CD4-positive, alpha-beta T cell (primary cell): ENCODE measurements at regions not wholly inside any gene's neighbourhood (a gene's known extent, or its start where the extent isn't known, plus 50 kb on each side); places are given as distances from the start of the nearest gene placed in this dataset.
"Not testable (repeated sequence)": the region's sequence is repeated elsewhere in the genome, so short reads cannot be mapped to it uniquely, and the experiment has no call there.

Source experiments
- ATAC-seq: fragments of 200-7000 bp; cut with Tn5 transposase; one replicate; pipeline ENCODE4 v1.10.0; 2022; ENCODE audit warnings: mild to moderate bottlenecking; ENCODE audit not compliant: poor library complexity
- CTCF ChIA-PET: fragments of 350-600 bp; sonication (Branson Sonifier 250); formaldehyde crosslinking; loops from one replicate; lab custom pipeline; 2021; ENCODE audit warnings: antibody characterized with exemption, inconsistent platforms; lab: Charles Lee
- POLR2A ChIA-PET: fragments of 350-600 bp; sonication (Branson Sonifier 250); formaldehyde crosslinking; loops from one replicate; lab custom pipeline; 2021; ENCODE audit warnings: antibody characterized with exemption, inconsistent platforms; lab: Charles Lee
- DNase-seq, 14 experiments: peaks; one replicate each; pipeline ENCODE4 v3.0.0-alpha.2; 2013 to 2020; ENCODE audit warnings: mixed read lengths in 2 of 14
- H3K27ac ChIP-seq, 2 donors: one replicate each; pipeline versions ENCODE4 v1.5.1 to v1.7.0; 2013; ENCODE audit warnings: low read length in 2 of 2, low read depth in 1 of 2, mild to moderate bottlenecking in 1 of 2
- H3K27me3 ChIP-seq, 2 experiments: 1 replicate in 1 of 2; 2 replicates in 1 of 2; pipeline versions ENCODE4 v1.6.1 to v1.7.0; 2013; ENCODE audit warnings: low read length in 2 of 2, control low read depth in 1 of 2, mild to moderate bottlenecking in 1 of 2, moderate library complexity in 1 of 2; ENCODE audit not compliant: insufficient read depth in 2 of 2, control insufficient read depth in 1 of 2
- H3K36me3 ChIP-seq: one replicate; pipeline ENCODE4 v1.6.1; 2013; ENCODE audit warnings: low read length, control low read depth; ENCODE audit not compliant: insufficient read depth
- H3K4me1 ChIP-seq: one replicate; pipeline ENCODE4 v1.6.1; 2013; ENCODE audit warnings: low read length, control low read depth; ENCODE audit not compliant: insufficient read depth
- H3K4me3 ChIP-seq: one replicate; pipeline ENCODE4 v1.5.1; 2013; ENCODE audit warnings: mild to moderate bottlenecking, low read length, moderate library complexity
- H3K9me3 ChIP-seq, 2 experiments: 1 replicate in 1 of 2; 2 replicates in 1 of 2; pipeline versions ENCODE4 v1.6.1 to v1.7.0; 2013; ENCODE audit warnings: low read length in 2 of 2, mild to moderate bottlenecking in 2 of 2, control low read depth in 1 of 2, moderate library complexity in 1 of 2; ENCODE audit not compliant: control insufficient read depth in 1 of 2, insufficient read depth in 1 of 2
- H3K27ac Mint-ChIP-seq: one replicate; pipeline ENCODE4 v1.8.0; 2020; ENCODE audit warnings: mixed read lengths
- H3K27me3 Mint-ChIP-seq: one replicate; pipeline ENCODE4 v1.8.0; 2021; ENCODE audit warnings: mixed read lengths
- H3K36me3 Mint-ChIP-seq: one replicate; pipeline ENCODE4 v1.8.0; 2021; ENCODE audit warnings: low read depth, mixed read lengths
- H3K4me1 Mint-ChIP-seq: one replicate; pipeline ENCODE4 v1.8.0; 2021; ENCODE audit warnings: low read depth, mixed read lengths
- H3K4me3 Mint-ChIP-seq: one replicate; pipeline ENCODE4 v1.8.0; 2020; ENCODE audit warnings: mild to moderate bottlenecking, mixed read lengths
- H3K9me3 Mint-ChIP-seq: one replicate; pipeline ENCODE4 v1.8.0; 2020; ENCODE audit warnings: mixed read lengths
- intact Hi-C, 2 experiments: fragments of 100-400 bp; cut with DNase I in 1 of 2; cut with micrococcal nuclease in 1 of 2; formaldehyde crosslinking; loops; one replicate each; pipeline versions ENCODE4 v1.15.1 to v1.9.0; 2023 to 2025; cut with DNase I, micrococcal nuclease
- TF ChIP-seq, protein P1 (sequence below): fragments of 200-600 bp; IDR thresholded peaks from one replicate; pipeline ENCODE4 v1.8.0; 2022; ENCODE audit warnings: antibody characterized with exemption, mild to moderate bottlenecking

DNA sequence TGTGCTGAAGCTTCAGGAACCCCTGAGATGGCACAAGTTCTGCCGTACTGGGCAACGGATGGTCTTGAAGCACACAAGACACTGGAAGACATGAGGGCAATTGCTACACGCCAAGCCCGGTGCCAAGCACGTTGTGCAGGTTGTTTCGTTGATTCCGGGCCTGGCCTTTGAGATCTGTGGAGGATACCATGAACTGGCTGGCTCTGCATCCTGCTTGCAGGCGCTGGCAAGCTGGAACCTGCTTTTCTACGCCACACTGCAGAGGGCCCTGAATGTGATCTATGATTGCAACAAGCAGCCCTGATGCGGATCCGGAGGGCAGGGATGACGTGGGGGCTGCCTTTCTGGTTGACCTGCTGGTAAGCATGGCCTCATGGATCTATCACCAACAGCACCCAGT is 262.5 kb upstream of the ATP10A start:
- no peak for DNase-seq
- Mint-ChIP-seq H3K27me3 (peaks cover 22% of the 10 kb centered on the region), H3K27ac (no peak overlapping the region), H3K4me1 (no peaks in the 10 kb centered on the region), H3K4me3 (no peak overlapping the region), H3K36me3 (no peaks in the 10 kb centered on the region), H3K9me3 (no peaks in the 10 kb centered on the region)
- intact Hi-C loops, result no loop called here
- Histone ChIP-seq H3K36me3 (no peaks in the 10 kb centered on the region), H3K27ac (no peak overlapping the region), H3K4me1 (no peaks in the 10 kb centered on the region), H3K4me3 (no peak overlapping the region), H3K9me3 (no peaks in the 10 kb centered on the region), H3K27me3 (peaks cover 2 to 5% of the 10 kb centered on the region in 2 experiments)
- ChIA-PET CTCF (no interaction called here), POLR2A (no interaction called here)
- TF ChIP-seq, protein P1, sequence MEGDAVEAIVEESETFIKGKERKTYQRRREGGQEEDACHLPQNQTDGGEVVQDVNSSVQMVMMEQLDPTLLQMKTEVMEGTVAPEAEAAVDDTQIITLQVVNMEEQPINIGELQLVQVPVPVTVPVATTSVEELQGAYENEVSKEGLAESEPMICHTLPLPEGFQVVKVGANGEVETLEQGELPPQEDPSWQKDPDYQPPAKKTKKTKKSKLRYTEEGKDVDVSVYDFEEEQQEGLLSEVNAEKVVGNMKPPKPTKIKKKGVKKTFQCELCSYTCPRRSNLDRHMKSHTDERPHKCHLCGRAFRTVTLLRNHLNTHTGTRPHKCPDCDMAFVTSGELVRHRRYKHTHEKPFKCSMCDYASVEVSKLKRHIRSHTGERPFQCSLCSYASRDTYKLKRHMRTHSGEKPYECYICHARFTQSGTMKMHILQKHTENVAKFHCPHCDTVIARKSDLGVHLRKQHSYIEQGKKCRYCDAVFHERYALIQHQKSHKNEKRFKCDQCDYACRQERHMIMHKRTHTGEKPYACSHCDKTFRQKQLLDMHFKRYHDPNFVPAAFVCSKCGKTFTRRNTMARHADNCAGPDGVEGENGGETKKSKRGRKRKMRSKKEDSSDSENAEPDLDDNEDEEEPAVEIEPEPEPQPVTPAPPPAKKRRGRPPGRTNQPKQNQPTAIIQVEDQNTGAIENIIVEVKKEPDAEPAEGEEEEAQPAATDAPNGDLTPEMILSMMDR, result no peak
- no peak for ATAC-seq

DNA sequence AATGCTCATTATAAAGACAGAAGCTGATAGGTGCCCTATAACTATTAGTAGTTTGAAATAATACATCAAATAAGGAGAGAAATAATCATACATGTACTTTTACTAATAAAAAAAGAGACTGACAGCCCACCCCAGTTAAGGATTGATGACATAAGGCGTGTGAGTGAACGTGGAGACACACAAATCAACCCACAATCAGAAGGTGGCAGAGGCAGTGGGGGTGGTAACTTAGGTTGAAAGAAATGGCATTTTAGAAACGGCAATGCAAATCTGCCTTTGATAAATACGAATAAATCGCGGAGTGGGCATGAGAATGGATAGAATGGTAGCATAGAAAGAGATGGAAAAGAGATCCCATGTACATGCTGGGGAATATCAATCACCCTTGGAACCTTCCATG is 256.2 kb upstream of the ATP10A start:
- intact Hi-C loops, result no loop called here

DNA sequence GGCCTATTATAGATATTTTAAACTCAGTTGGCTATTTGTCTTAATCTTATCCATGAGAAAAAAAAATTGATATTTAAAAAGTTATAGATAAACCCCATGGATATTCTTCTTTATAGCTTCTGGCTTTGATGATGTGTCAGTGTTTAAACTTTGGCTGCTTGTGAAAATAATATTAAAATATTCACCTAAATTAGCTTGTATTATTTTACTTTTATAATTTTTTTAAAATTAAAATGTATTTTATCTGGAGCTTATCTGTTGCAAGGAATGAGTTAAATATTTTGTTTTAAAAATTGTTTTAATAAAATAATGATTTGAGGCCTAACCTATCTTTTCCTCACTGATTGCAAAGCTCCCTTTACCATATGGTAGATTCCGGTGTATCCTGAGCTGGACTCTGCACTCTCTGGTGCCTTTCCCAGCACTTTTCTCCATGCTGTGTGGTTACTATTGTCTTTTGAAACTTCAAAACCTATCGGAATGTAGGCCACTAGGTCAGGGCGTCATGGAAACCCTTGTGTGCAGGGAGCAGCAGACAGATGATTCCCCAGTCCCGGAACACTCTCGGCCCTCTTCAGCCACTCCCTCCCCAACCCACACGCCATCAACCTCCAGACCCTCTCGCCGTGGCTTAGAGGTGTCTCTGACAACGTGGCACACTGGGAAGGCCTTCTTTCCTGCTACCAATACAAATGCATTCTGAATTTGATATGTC is 252.3 kb upstream of the ATP10A start:
- H3K36me3 Mint-ChIP-seq, result no peaks in the 10 kb centered on the region
- DNase-seq (no peak), ATAC-seq (no peak)
- CTCF ChIA-PET, result no interaction called here
- H3K9me3 Mint-ChIP-seq, result no peaks in the 10 kb centered on the region
- TF ChIP-seq, protein P1, result no peak
- intact Hi-C loops, result no loop called here
- H3K4me1 ChIP-seq, result no peaks in the 10 kb centered on the region
- H3K27ac ChIP-seq, result no peak overlapping the region
- no peaks in the 10 kb centered on the region for H3K27me3 ChIP-seq
- no peaks in the 10 kb centered on the region for H3K36me3 ChIP-seq
- H3K4me3 ChIP-seq, result no peak overlapping the region
- H3K27me3 Mint-ChIP-seq, result no peaks in the 10 kb centered on the region
- no peaks in the 10 kb centered on the region for H3K4me1 Mint-ChIP-seq
- H3K27ac Mint-ChIP-seq, result no peak overlapping the region
- POLR2A ChIA-PET, result no interaction called here
- H3K9me3 ChIP-seq, result no peaks in the 10 kb centered on the region
- no peak overlapping the region for H3K4me3 Mint-ChIP-seq

More for the DNA sequence above, 256.2 kb upstream of the ATP10A start:
- POLR2A ChIA-PET, result no interaction called here
- no peak overlapping the region for H3K4me3 Mint-ChIP-seq
- no peaks in the 10 kb centered on the region for H3K36me3 Mint-ChIP-seq
- H3K27me3 Mint-ChIP-seq, result no peaks in the 10 kb centered on the region
- ATAC-seq (no peak), DNase-seq (no peak)
- no peaks in the 10 kb centered on the region for H3K9me3 Mint-ChIP-seq
- no peaks in the 10 kb centered on the region for H3K27me3 ChIP-seq
- TF ChIP-seq, protein P1, result no peak
- no peak overlapping the region for H3K4me3 ChIP-seq
- no peaks in the 10 kb centered on the region for H3K4me1 Mint-ChIP-seq
- H3K36me3 ChIP-seq, result no peaks in the 10 kb centered on the region
- H3K9me3 ChIP-seq, result no peaks in the 10 kb centered on the region
- H3K27ac Mint-ChIP-seq, result no peak overlapping the region
- no peaks in the 10 kb centered on the region for H3K4me1 ChIP-seq
- no peak overlapping the region for H3K27ac ChIP-seq
- CTCF ChIA-PET, result no interaction called here

DNA sequence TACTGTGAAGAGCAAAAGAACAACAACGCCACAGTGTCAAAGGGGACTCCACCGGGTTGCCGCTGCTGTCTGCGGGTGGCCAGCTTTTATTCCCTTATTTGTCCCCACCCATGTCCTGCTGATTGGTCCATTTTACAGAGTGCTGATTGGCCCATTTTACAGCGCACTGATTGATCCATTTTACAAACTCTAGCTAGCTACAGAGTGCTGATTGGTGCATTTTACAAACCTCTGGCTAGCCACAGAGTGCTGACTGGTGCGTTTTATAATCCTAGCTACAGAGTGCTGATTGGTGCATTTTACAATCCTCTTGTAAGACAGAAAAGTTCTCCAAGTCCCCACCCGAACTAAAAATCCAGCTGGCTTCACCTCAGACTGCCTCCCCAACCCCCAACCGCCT is 251.0 kb upstream of the ATP10A start:
- H3K9me3 Mint-ChIP-seq, H3K4me3 Mint-ChIP-seq, H3K4me1 ChIP-seq, H3K9me3 ChIP-seq, H3K36me3 Mint-ChIP-seq, H3K36me3 ChIP-seq, H3K27me3 ChIP-seq, H3K4me3 ChIP-seq, H3K27ac ChIP-seq, ATAC-seq, H3K27me3 Mint-ChIP-seq, H3K27ac Mint-ChIP-seq, H3K4me1 Mint-ChIP-seq, POLR2A ChIA-PET, intact Hi-C loops, DNase-seq: not testable (repeated sequence)
- CTCF ChIA-PET, result interaction anchor here (0.6 kb wide), 1 partner anchor 56 kb away, joined by 4 read pairs; no protein-coding TSS in a partner anchor
